ENCODE measurements at regions not wholly inside any gene's neighbourhood (a gene's known extent, or its start where the extent isn't known, plus 50 kb on each side); places are given as distances from the start of the nearest gene placed in this dataset.

DNA sequence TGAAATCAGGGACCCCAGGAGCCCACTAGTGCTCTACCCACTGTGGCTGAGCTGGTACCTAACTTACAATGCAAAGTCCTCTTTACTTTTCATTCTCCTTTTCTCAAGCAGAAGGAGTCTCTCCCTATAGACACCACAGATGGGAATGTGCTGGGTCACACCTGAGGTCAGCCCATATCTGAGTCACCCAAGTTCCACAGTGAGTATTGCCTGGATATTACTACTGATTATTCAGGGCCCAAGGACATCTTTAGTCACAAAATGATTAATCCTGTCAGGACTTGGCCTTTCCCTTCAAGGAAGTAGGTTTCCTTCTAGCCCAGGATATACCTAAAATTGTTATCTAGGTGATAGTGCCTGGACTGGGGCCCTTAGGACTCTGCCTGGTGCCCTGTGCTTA is 1305.2 kb downstream of the SI start:
- Histone ChIP-seq H3K4me2 (no peak overlapping the region), H3K4me1 (no peaks in the 10 kb centered on the region), H3K27ac (no peak overlapping the region), H3K4me3 (no peak overlapping the region), H3K9me3 (peaks cover 4% of the 10 kb centered on the region; the same call in 1 of the 3 replicates)
- ChIA-PET POLR2A (no interaction called here), CTCF (no interaction called here)
- ATAC-seq (no peak), DNase-seq (ENCODE audit: low read depth in 1 of 2, low spot score in 1 of 2) (no peak), FAIRE-seq (no peak)
- TF ChIP-seq, protein P1, sequence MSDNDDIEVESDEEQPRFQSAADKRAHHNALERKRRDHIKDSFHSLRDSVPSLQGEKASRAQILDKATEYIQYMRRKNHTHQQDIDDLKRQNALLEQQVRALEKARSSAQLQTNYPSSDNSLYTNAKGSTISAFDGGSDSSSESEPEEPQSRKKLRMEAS (IDR thresholded peaks at IDR 0.05): no peak

DNA sequence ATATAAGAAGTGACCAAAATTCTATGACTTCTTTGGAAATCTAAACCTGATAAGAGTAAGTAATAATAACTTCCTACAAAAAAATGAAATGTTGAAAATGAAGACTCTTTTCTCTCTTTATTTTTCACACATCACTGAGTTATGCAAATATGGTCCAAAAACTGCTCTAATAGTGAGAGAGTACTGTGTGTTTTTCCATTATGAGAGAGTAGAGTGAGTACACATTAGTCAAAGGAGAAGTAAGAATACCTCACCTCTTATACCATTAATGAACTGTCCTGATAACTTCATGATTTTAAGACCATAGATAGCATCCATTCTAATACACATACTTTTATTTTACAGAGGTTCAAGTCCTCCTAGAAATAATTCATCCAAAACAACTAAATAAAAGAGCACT is 1310.2 kb downstream of the SI start:
- POLR2A ChIA-PET: no interaction called here
- ATAC-seq (no peak), DNase-seq (ENCODE audit: low read depth in 1 of 2, low spot score in 1 of 2) (no peak), FAIRE-seq (no peak)
- TF ChIP-seq NPAS2 (CRISPR knock-in tag; IDR thresholded peaks at IDR 0.05; ENCODE audit: borderline replicate concordance): no peak
- Histone ChIP-seq H3K4me2 (no peak overlapping the region), H3K4me1 (no peaks in the 10 kb centered on the region), H3K27ac (no peak overlapping the region), H3K9me3 (no peaks in the 10 kb centered on the region), H3K4me3 (no peak overlapping the region)
- CTCF ChIA-PET: no interaction called here

DNA sequence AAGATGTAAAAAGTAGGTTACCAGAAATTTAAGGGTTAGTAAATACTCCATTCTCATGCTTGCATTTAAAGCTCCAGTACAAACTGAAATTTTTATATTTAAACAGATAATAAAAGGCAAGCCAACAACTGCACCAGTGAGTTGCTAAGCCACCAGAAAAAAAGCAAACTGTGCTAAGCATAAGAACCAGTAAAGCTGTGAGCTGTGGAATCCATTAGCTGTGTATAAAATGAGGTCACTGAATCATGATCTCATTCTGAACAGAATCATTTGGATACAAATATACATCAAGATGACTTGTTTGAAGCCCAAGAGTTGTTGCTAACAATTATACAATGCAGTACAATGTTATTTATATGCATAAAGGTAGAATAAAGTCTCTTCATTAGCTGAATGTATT is 1312.2 kb downstream of the SI start:
- no peak for DNase-seq (ENCODE audit: low read depth in 1 of 2, low spot score in 1 of 2)
- Histone ChIP-seq H3K4me1 (no peaks in the 10 kb centered on the region), H3K4me2 (no peak overlapping the region), H3K4me3 (no peak overlapping the region), H3K27ac (no peak overlapping the region), H3K9me3 (no peaks in the 10 kb centered on the region)
- CTCF ChIA-PET: no interaction called here
- TF ChIP-seq ZSCAN20 (CRISPR knock-in tag; IDR thresholded peaks at IDR 0.05) (no peak), SREBF2 (IDR thresholded peaks at IDR 0.05) (no peak), BHLHE40 (IDR thresholded peaks at IDR 0.05; ENCODE audit: low read depth, low read length) (no peak), KDM5A (IDR thresholded peaks at IDR 0.05) (no peak)
- TF ChIP-seq, protein P2, sequence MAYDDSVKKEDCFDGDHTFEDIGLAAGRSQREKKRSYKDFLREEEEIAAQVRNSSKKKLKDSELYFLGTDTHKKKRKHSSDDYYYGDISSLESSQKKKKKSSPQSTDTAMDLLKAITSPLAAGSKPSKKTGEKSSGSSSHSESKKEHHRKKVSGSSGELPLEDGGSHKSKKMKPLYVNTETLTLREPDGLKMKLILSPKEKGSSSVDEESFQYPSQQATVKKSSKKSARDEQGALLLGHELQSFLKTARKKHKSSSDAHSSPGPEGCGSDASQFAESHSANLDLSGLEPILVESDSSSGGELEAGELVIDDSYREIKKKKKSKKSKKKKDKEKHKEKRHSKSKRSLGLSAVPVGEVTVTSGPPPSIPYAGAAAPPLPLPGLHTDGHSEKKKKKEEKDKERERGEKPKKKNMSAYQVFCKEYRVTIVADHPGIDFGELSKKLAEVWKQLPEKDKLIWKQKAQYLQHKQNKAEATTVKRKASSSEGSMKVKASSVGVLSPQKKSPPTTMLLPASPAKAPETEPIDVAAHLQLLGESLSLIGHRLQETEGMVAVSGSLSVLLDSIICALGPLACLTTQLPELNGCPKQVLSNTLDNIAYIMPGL (CRISPR knock-in tag; IDR thresholded peaks at IDR 0.05; ENCODE audit: borderline replicate concordance): no peak
- TF ChIP-seq, protein P3, sequence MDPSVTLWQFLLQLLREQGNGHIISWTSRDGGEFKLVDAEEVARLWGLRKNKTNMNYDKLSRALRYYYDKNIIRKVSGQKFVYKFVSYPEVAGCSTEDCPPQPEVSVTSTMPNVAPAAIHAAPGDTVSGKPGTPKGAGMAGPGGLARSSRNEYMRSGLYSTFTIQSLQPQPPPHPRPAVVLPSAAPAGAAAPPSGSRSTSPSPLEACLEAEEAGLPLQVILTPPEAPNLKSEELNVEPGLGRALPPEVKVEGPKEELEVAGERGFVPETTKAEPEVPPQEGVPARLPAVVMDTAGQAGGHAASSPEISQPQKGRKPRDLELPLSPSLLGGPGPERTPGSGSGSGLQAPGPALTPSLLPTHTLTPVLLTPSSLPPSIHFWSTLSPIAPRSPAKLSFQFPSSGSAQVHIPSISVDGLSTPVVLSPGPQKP (IDR thresholded peaks at IDR 0.05; ENCODE audit: low read depth, low read length): no peak
- POLR2A ChIA-PET: no interaction called here
- ATAC-seq: no peak
- FAIRE-seq: no peak

DNA sequence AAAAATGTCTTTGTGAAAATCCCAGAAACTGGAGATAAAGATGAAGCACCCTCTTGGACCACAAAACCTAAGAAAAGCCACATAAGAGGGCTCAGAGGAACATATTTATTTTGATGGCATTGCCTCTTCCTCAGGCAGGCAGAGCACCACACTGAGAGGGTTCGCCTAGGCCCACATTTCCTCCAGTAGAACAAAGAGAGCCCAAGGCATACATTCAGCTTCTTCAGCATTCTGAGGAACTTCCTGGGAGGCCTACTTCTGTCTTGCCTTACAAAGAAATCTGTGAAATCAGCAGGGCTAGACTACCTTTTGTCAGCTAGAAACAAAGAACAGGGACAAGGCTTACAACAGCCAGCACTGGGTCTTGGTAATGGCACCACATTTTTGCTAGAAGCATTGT is 1325.3 kb downstream of the SI start:
- WGBS (ENCODE audit: missing lambda C conversion rate): 42% methylated on average over 1 of the region's 1 CpG
- ChIA-PET CTCF (no interaction called here), POLR2A (no interaction called here)
- no peak overlapping the region for H3K27ac ChIP-seq
- no peaks in the 10 kb centered on the region for H3K9me3 ChIP-seq
- FAIRE-seq (no peak), ATAC-seq (no peak), DNase-seq (ENCODE audit: low read depth in 1 of 2, low spot score in 1 of 2) (no peak)
- no peaks in the 10 kb centered on the region for H3K4me1 ChIP-seq
- no peak overlapping the region for H3K4me2 ChIP-seq
- no peak for TF ChIP-seq TFCP2L1 (CRISPR knock-in tag; IDR thresholded peaks at IDR 0.05)
- no peak for TF ChIP-seq ZC3H11A (IDR thresholded peaks at IDR 0.05)
- TF ChIP-seq, protein P4, sequence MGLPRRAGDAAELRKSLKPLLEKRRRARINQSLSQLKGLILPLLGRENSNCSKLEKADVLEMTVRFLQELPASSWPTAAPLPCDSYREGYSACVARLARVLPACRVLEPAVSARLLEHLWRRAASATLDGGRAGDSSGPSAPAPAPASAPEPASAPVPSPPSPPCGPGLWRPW (IDR thresholded peaks at IDR 0.05): no peak
- no peak for TF ChIP-seq ZSCAN20 (CRISPR knock-in tag; IDR thresholded peaks at IDR 0.05)
- no peak for TF ChIP-seq HOXB13 (CRISPR knock-in tag; IDR thresholded peaks at IDR 0.05; ENCODE audit: low read depth)
- TF ChIP-seq HEYL (CRISPR knock-in tag; IDR thresholded peaks at IDR 0.05): no peak
- TF ChIP-seq EP300 (IDR thresholded peaks at IDR 0.05): no peak
- TF ChIP-seq RCOR1 (IDR thresholded peaks at IDR 0.05; ENCODE audit: low read depth, low read length): no peak
- TF ChIP-seq GATA3 (IDR thresholded peaks at IDR 0.05; ENCODE audit: borderline replicate concordance): no peak
- no peak for TF ChIP-seq NPAS2 (CRISPR knock-in tag; IDR thresholded peaks at IDR 0.05; ENCODE audit: borderline replicate concordance)
- TF ChIP-seq MYC (IDR thresholded peaks at IDR 0.05; ENCODE audit: borderline replicate concordance, low read length): no peak
- TF ChIP-seq, protein P1 (IDR thresholded peaks at IDR 0.05): no peak
- no peak for TF ChIP-seq CEBPB (IDR thresholded peaks at IDR 0.05)
- no peak for TF ChIP-seq ESRRA (IDR thresholded peaks at IDR 0.05; ENCODE audit: borderline replicate concordance, low read length)
- H3K4me3 ChIP-seq: no peak overlapping the region

Data from A549 (cell line).